SU-DHL-6 (cell line): ENCODE measurements at regions not wholly inside any gene's neighbourhood (a gene's known extent, or its start where the extent isn't known, plus 50 kb on each side); places are given as distances from the start of the nearest gene placed in this dataset.

Experiments
- CTCF ChIP-seq: fragments of 200-600 bp; sonication (generic); IDR thresholded peaks from one replicate; pipeline ENCODE4 v1.5.1; 2017; ENCODE audit warnings: antibody characterized with exemption, mild to moderate bottlenecking, low read length, moderate library complexity; ENCODE audit not compliant: insufficient read depth, poor library complexity, severe bottlenecking
- EZH2phosphoT487 ChIP-seq: fragments of 200-600 bp; sonication (generic), shearing (Covaris generic); conservative IDR thresholded peaks from 2 replicates; pipeline ENCODE4 v1.6.1; 2018; ENCODE audit warnings: mild to moderate bottlenecking, antibody characterized with exemption, low read length, moderate library complexity, mixed read lengths

DNA sequence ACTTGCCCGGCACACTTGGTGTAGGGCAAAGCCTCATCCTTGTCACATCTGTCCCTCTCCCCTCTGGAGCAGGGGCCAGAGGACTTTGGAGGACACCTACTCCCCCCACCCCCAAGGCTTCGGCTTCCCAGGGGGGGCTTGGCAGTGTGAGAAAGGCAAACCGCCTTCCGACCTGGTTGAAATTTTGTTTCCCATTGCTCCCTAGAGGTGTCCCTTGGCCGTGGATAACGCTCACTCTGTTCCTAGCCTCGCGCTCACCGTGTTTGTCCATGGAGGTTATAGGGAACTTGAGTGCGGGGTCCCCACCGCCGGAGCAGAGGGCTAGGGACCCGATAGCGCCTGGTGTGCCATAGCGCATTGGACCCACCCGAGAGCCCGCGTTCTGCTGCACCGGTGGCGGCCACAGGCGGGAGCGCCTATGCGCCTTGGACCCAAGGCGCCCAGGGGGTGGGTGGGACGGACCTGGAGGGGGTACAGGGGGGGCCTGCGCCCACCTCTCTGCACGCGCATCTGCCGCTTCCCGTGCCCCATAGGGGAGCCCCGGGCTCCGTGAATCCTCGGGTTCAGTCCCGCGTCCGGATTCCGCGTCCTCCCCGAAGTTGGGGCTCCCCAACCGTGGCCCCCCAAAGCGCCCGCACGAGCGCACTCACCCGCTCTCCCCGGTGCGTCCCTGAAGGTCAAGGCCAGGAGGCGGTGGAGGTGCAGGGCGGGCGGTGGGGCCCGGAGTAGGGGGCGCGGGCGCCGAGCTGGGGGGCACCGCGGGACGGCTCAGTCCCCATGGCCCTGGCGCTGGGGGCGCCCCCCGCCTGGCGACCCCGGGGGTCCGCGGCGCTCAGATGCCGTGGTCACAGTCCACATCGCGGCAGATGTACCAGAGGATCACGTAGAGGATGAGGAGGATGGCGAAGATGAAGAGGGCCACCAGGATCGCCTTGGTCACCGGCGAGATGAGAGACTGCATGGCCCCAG lies 82.7 kb upstream of the DHRSX start:
- TF ChIP-seq CTCF (no peak), EZH2phosphoT487 (no peak)
